ENCODE measurements at regions not wholly inside any gene's neighbourhood (a gene's known extent, or its start where the extent isn't known, plus 50 kb on each side); places are given as distances from the start of the nearest gene placed in this dataset.

GRCh38 chr2:7840651-7841380 is 841.0 kb upstream of the ID2 start:
- CTCF ChIA-PET, result no interaction called here
- Histone ChIP-seq H3K9me3 (ENCODE audit: control insufficient read depth, insufficient read depth, low read depth, low read length) (no peaks in the 10 kb centered on the region), H3K36me3 (ENCODE audit: control insufficient read depth in 2 of 2, insufficient read depth in 1 of 2, low read length in 2 of 2) (no peaks in the 10 kb centered on the region), H3K27ac (ENCODE audit: extremely low read depth, low read depth, low read length) (no peak overlapping the region), H3K4me3 (ENCODE audit: low read depth, low read length) (no peak overlapping the region), H3K4me1 (ENCODE audit: control insufficient read depth, insufficient read depth, low read length) (peaks cover under 1% of the 10 kb centered on the region; the same call in 1 of the 2 replicates)
- TF ChIP-seq, protein P1, sequence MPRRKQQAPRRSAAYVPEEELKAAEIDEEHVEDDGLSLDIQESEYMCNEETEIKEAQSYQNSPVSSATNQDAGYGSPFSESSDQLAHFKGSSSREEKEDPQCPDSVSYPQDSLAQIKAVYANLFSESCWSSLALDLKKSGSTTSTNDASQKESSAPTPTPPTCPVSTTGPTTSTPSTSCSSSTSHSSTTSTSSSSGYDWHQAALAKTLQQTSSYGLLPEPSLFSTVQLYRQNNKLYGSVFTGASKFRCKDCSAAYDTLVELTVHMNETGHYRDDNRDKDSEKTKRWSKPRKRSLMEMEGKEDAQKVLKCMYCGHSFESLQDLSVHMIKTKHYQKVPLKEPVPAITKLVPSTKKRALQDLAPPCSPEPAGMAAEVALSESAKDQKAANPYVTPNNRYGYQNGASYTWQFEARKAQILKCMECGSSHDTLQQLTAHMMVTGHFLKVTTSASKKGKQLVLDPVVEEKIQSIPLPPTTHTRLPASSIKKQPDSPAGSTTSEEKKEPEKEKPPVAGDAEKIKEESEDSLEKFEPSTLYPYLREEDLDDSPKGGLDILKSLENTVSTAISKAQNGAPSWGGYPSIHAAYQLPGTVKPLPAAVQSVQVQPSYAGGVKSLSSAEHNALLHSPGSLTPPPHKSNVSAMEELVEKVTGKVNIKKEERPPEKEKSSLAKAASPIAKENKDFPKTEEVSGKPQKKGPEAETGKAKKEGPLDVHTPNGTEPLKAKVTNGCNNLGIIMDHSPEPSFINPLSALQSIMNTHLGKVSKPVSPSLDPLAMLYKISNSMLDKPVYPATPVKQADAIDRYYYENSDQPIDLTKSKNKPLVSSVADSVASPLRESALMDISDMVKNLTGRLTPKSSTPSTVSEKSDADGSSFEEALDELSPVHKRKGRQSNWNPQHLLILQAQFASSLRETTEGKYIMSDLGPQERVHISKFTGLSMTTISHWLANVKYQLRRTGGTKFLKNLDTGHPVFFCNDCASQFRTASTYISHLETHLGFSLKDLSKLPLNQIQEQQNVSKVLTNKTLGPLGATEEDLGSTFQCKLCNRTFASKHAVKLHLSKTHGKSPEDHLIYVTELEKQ (tag by site-specific recombination; IDR thresholded peaks at IDR 0.05; ENCODE audit: borderline replicate concordance), result no peak
- TF ChIP-seq SP7 (tag by site-specific recombination; IDR thresholded peaks at IDR 0.05) (no peak), ZIC2 (tag by site-specific recombination; IDR thresholded peaks at IDR 0.05) (no peak), KLF7 (tag by site-specific recombination; IDR thresholded peaks at IDR 0.05; ENCODE audit: borderline replicate concordance) (no peak), ZNF221 (tag by site-specific recombination; IDR thresholded peaks at IDR 0.05; ENCODE audit: borderline replicate concordance) (no peak), ZFP69B (tag by site-specific recombination; IDR thresholded peaks at IDR 0.05) (no peak), ZNF248 (tag by site-specific recombination; IDR thresholded peaks at IDR 0.05) (no peak), ZNF426 (tag by site-specific recombination; IDR thresholded peaks at IDR 0.05) (no peak), GLIS2 (tag by site-specific recombination; IDR thresholded peaks at IDR 0.05) (no peak), ZNF529 (tag by site-specific recombination; IDR thresholded peaks at IDR 0.05; ENCODE audit: insufficient replicate concordance) (no peak), ZNF10 (tag by site-specific recombination; IDR thresholded peaks at IDR 0.05) (no peak), ZNF701 (tag by site-specific recombination; IDR thresholded peaks at IDR 0.05) (no peak), ZNF514 (tag by site-specific recombination; IDR thresholded peaks at IDR 0.05) (no peak), ZNF140 (tag by site-specific recombination; IDR thresholded peaks at IDR 0.05) (no peak)
- TF ChIP-seq, protein P2, sequence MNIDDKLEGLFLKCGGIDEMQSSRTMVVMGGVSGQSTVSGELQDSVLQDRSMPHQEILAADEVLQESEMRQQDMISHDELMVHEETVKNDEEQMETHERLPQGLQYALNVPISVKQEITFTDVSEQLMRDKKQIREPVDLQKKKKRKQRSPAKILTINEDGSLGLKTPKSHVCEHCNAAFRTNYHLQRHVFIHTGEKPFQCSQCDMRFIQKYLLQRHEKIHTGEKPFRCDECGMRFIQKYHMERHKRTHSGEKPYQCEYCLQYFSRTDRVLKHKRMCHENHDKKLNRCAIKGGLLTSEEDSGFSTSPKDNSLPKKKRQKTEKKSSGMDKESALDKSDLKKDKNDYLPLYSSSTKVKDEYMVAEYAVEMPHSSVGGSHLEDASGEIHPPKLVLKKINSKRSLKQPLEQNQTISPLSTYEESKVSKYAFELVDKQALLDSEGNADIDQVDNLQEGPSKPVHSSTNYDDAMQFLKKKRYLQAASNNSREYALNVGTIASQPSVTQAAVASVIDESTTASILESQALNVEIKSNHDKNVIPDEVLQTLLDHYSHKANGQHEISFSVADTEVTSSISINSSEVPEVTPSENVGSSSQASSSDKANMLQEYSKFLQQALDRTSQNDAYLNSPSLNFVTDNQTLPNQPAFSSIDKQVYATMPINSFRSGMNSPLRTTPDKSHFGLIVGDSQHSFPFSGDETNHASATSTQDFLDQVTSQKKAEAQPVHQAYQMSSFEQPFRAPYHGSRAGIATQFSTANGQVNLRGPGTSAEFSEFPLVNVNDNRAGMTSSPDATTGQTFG (tag by site-specific recombination; IDR thresholded peaks at IDR 0.05; ENCODE audit: borderline replicate concordance), result no peak
- POLR2A ChIA-PET, result no interaction called here

DNA sequence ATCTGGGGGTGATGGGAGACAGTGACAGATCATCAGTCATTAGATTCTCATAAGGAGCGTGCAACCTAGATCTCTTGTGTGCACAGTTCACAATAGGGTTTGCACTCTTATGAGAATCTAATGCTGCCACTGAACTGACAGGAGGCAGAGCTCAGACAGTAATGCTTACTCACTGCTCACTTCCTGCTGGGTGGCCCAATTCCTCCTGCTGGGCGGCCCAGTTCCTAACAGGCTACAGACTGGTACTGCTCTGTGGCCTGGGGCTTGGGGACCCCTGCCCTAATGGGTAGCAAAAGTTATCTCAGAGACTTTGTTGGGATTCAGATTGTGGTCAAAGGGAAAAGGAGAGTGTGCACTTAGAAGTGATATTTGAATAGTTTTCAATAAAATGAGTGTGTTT is 840.1 kb upstream of the ID2 start:
- POLR2A ChIA-PET, result no interaction called here
- CTCF ChIA-PET, result no interaction called here

More for the DNA sequence above, 840.1 kb upstream of the ID2 start:
- TF ChIP-seq ZNF768 (tag by site-specific recombination; IDR thresholded peaks at IDR 0.05) (no peak), INSM2 (tag by site-specific recombination; IDR thresholded peaks at IDR 0.05) (no peak), ZNF558 (tag by site-specific recombination; IDR thresholded peaks at IDR 0.05) (no peak), OSR2 (tag by site-specific recombination; IDR thresholded peaks at IDR 0.05) (no peak), ZNF585B (tag by site-specific recombination; IDR thresholded peaks at IDR 0.05) (no peak)
- Histone ChIP-seq H3K27ac (ENCODE audit: extremely low read depth, low read depth, low read length) (no peak overlapping the region), H3K4me3 (ENCODE audit: low read depth, low read length) (no peak overlapping the region), H3K4me1 (ENCODE audit: control insufficient read depth, insufficient read depth, low read length) (no peaks in the 10 kb centered on the region), H3K36me3 (ENCODE audit: control insufficient read depth in 2 of 2, insufficient read depth in 1 of 2, low read length in 2 of 2) (no peaks in the 10 kb centered on the region), H3K9me3 (ENCODE audit: control insufficient read depth, insufficient read depth, low read depth, low read length) (no peaks in the 10 kb centered on the region)
